Neuronal stem cell (in vitro differentiated cells): ENCODE measurements at regions not wholly inside any gene's neighbourhood (a gene's known extent, or its start where the extent isn't known, plus 50 kb on each side); places are given as distances from the start of the nearest gene placed in this dataset.

ENCODE experiments used
- DNase-seq: peaks from one replicate; pipeline ENCODE4 v3.0.0-alpha.2; 2013; ENCODE audit warnings: low spot score
- H2AFZ ChIP-seq: one replicate; pipeline ENCODE4 v1.6.1; 2013; ENCODE audit warnings: mild to moderate bottlenecking, low read length, inconsistent platforms
- H2AK5ac ChIP-seq: 2 replicates; pipeline ENCODE4 v1.6.1; 2013; ENCODE audit warnings: low read depth, mild to moderate bottlenecking, inconsistent platforms, low read length, moderate library complexity, mixed read lengths
- H2BK120ac ChIP-seq: 2 replicates; pipeline ENCODE4 v1.6.1; 2013; ENCODE audit warnings: low read depth, mild to moderate bottlenecking, inconsistent platforms, low read length, moderate library complexity, mixed read lengths
- H2BK12ac ChIP-seq: one replicate; pipeline ENCODE4 v1.6.1; 2013; ENCODE audit warnings: low read length, inconsistent platforms
- H2BK15ac ChIP-seq: 2 replicates; pipeline ENCODE4 v1.6.1; 2013; ENCODE audit warnings: mild to moderate bottlenecking, low read length, inconsistent platforms, mixed read lengths
- H2BK5ac ChIP-seq: one replicate; pipeline ENCODE4 v1.6.1; 2013; ENCODE audit warnings: inconsistent platforms, mild to moderate bottlenecking, low read length, moderate library complexity
- H3K14ac ChIP-seq: one replicate; pipeline ENCODE4 v1.6.1; 2013; ENCODE audit warnings: low read length, inconsistent platforms
- H3K18ac ChIP-seq: 2 replicates; pipeline ENCODE4 v1.6.1; 2013; ENCODE audit warnings: low read length, inconsistent platforms
- H3K23ac ChIP-seq: 2 replicates; pipeline ENCODE4 v1.6.1; 2013; ENCODE audit warnings: low read depth, mild to moderate bottlenecking, mixed read lengths, low read length, inconsistent platforms; ENCODE audit not compliant: poor library complexity
- H3K27ac ChIP-seq: replicated peaks from 3 replicates; pipeline ENCODE4 v1.5.1; 2013; ENCODE audit warnings: low read length, inconsistent platforms
- H3K27me3 ChIP-seq, 3 experiments: 2 replicates each; pipeline ENCODE4 v1.6.1; 2013; ENCODE audit warnings: low read length in 3 of 3, mild to moderate bottlenecking in 2 of 3, inconsistent platforms in 1 of 3, low read depth in 1 of 3, mixed read lengths in 1 of 3, moderate library complexity in 1 of 3; ENCODE audit not compliant: control insufficient read depth in 3 of 3, insufficient read depth in 3 of 3
- H3K36me3 ChIP-seq, 2 donors: replicated peaks in 1 of 2; 2 replicates each; pipeline ENCODE4 v1.6.1; 2013; ENCODE audit warnings: low read length in 2 of 2; ENCODE audit not compliant: control insufficient read depth in 2 of 2, insufficient read depth in 2 of 2
- H3K4ac ChIP-seq: 2 replicates; pipeline ENCODE4 v1.6.1; 2013; ENCODE audit warnings: inconsistent platforms, mild to moderate bottlenecking, low read length, moderate library complexity
- H3K4me1 ChIP-seq, 2 donors: 1 replicate in 1 of 2; 2 replicates in 1 of 2; pipeline ENCODE4 v1.6.1; 2013; ENCODE audit warnings: low read length in 2 of 2, low read depth in 1 of 2; ENCODE audit not compliant: control insufficient read depth in 2 of 2, insufficient read depth in 1 of 2
- H3K4me2 ChIP-seq: one replicate; pipeline ENCODE4 v1.6.1; 2013; ENCODE audit warnings: mild to moderate bottlenecking, low read length, inconsistent platforms; ENCODE audit not compliant: insufficient read depth, poor library complexity, severe bottlenecking
- H3K4me3 ChIP-seq, 2 donors: 2 replicates each; pipeline ENCODE4 v1.5.1; 2013; ENCODE audit warnings: low read length in 2 of 2, mild to moderate bottlenecking in 2 of 2, inconsistent platforms in 1 of 2, moderate library complexity in 1 of 2
- H3K79me1 ChIP-seq: one replicate; pipeline ENCODE4 v1.6.1; 2013; ENCODE audit warnings: low read depth, mild to moderate bottlenecking, inconsistent platforms, low read length, moderate library complexity
- H3K9ac ChIP-seq: one replicate; pipeline ENCODE4 v1.6.1; 2013; ENCODE audit warnings: mild to moderate bottlenecking, low read depth, low read length, inconsistent platforms; ENCODE audit not compliant: poor library complexity
- H3K9me3 ChIP-seq, 2 donors: replicated peaks in 1 of 2; 2 replicates each; pipeline versions ENCODE3 to v1.6.1; 2013; ENCODE audit warnings: low read length in 2 of 2, mild to moderate bottlenecking in 2 of 2, inconsistent platforms in 1 of 2, low read depth in 1 of 2, mixed read lengths in 1 of 2, moderate library complexity in 1 of 2; ENCODE audit not compliant: control insufficient read depth in 2 of 2, insufficient read depth in 1 of 2
- H4K8ac ChIP-seq: one replicate; pipeline ENCODE4 v1.6.1; 2013; ENCODE audit warnings: low read depth, mild to moderate bottlenecking, inconsistent platforms, low read length, moderate library complexity
- H4K91ac ChIP-seq: one replicate; pipeline ENCODE4 v1.6.1; 2013; ENCODE audit warnings: low read length, low read depth, mild to moderate bottlenecking, inconsistent platforms; ENCODE audit not compliant: poor library complexity
- WGBS, 2 donors: extraction: QIAGEN DNeasy Blood & Tissue Kit; methylation state at CpG; one replicate each; pipeline ENCODE4 v1.1.7; 2013; ENCODE audit warnings: missing lambda C conversion rate in 2 of 2, mixed read lengths in 1 of 2; ENCODE audit not compliant: insufficient read length in 2 of 2, insufficient replicate concordance in 1 of 2; ENCODE audit errors: extremely low coverage in 2 of 2; 5-methylcytosine and 5-hydroxymethylcytosine counted together

DNA sequence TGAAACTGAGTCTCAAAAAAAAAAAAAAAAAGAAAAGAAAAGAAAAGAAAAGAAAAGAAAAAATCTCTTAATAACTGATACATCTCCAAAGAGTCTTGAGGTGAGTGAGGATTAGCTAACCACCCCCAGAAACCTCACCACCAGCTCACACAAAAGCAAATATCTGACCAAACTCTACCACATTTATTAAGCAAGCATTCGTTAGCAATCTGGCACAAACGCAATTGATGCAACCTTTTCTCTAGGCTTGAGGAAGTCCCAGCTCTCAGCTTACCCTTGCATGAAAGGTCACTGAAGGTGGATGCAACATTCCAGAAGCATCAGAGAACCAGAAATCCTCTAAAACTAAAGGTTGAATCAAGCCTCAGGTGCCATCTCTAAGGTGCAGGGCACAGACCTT, 231.9 kb upstream of the BCOR start:
- H3K4me2 ChIP-seq: no peak overlapping the region

GRCh38 chrX:40327085-40327484, 229.3 kb upstream of the BCOR start:
- Histone ChIP-seq H3K14ac (no peak overlapping the region), H3K4me1 (no peaks in the 10 kb centered on the region), H2AFZ (no peak overlapping the region), H3K27me3 (no peaks in the 10 kb centered on the region), H3K79me1 (no peaks in the 10 kb centered on the region), H3K4me2 (no peak overlapping the region), H2AK5ac (no peak overlapping the region), H2BK12ac (no peak overlapping the region), H2BK120ac (no peak overlapping the region), H3K9ac (no peak overlapping the region), H4K91ac (no peak overlapping the region), H3K9me3 (no peaks in the 10 kb centered on the region), H2BK5ac (no peak overlapping the region), H3K23ac (no peak overlapping the region), H3K4me3 (no peak overlapping the region), H3K18ac (no peak overlapping the region), H3K27ac (no peak overlapping the region), H4K8ac (no peak overlapping the region), H3K4ac (no peak overlapping the region), H2BK15ac (no peak overlapping the region), H3K36me3 (no peaks in the 10 kb centered on the region)
- no peak for DNase-seq
- WGBS, 2 donors: no CpG with 5 or more reads among the region's 1 CpG

More for the DNA sequence above, 231.9 kb upstream of the BCOR start:
- Histone ChIP-seq H3K4ac (no peak overlapping the region), H2AFZ (no peak overlapping the region), H3K23ac (no peak overlapping the region), H3K4me1 (no peaks in the 10 kb centered on the region), H2BK5ac (no peak overlapping the region), H4K91ac (no peak overlapping the region), H3K27ac (no peak overlapping the region), H3K27me3 (no peaks in the 10 kb centered on the region), H2BK120ac (no peak overlapping the region), H3K18ac (no peak overlapping the region), H3K4me3 (no peak overlapping the region), H2AK5ac (no peak overlapping the region), H2BK15ac (no peak overlapping the region), H3K9ac (no peak overlapping the region), H3K36me3 (no peaks in the 10 kb centered on the region), H2BK12ac (no peak overlapping the region), H3K9me3 (no peaks in the 10 kb centered on the region), H4K8ac (no peak overlapping the region), H3K14ac (no peak overlapping the region), H3K79me1 (no peaks in the 10 kb centered on the region)
- no CpG with 5 or more reads among the region's 2 CpGs for WGBS, 2 donors
- DNase-seq: no peak

- Histone ChIP-seq H3K23ac (no peak overlapping the region), H3K4me2 (no peak overlapping the region), H2BK12ac (no peak overlapping the region), H3K79me1 (no peaks in the 10 kb centered on the region), H2AK5ac (no peak overlapping the region), H3K4ac (no peak overlapping the region), H3K27me3 (no peaks in the 10 kb centered on the region), H3K27ac (no peak overlapping the region), H3K4me1 (no peaks in the 10 kb centered on the region), H4K8ac (no peak overlapping the region), H4K91ac (no peak overlapping the region), H2BK120ac (no peak overlapping the region), H2BK15ac (no peak overlapping the region), H3K14ac (no peak overlapping the region), H3K9me3 (no peaks in the 10 kb centered on the region), H3K9ac (no peak overlapping the region), H3K18ac (no peak overlapping the region), H2BK5ac (no peak overlapping the region), H3K4me3 (no peak overlapping the region), H3K36me3 (no peaks in the 10 kb centered on the region), H2AFZ (no peak overlapping the region)
- DNase-seq: no peak
- no CpG with 5 or more reads among the region's 8 CpGs for WGBS, 2 donors
Observed at GRCh38 chrX:40326186-40326965, 228.6 kb upstream of the BCOR start.

DNA sequence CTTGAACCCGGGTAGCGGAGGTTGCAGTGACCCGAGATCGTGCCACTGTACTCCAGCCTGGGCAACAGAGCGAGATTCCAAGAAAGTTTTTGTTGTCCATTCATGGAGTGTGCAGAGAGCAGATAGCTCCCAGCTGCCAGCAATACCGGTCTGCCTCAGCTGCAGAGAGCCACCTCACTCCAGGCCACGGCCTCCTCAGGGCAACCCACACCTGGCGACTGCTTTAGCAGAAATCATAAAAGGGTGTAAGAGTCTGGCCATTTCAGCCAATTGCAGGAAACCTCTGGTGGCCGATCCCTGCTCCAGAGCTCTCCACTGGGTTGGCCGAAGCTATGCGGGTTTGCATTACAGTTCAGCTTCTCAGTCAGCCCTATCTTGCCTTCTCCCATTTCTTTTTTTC, 227.4 kb upstream of the BCOR start:
- DNase-seq: no peak
- H2AFZ ChIP-seq: no peak overlapping the region
- no peak overlapping the region for H3K27ac ChIP-seq
- no peak overlapping the region for H3K4ac ChIP-seq
- no peaks in the 10 kb centered on the region for H3K79me1 ChIP-seq
- H3K27me3 ChIP-seq: no peaks in the 10 kb centered on the region
- no peak overlapping the region for H2BK12ac ChIP-seq
- H2BK15ac ChIP-seq: no peak overlapping the region
- no peak overlapping the region for H3K4me3 ChIP-seq
- H3K36me3 ChIP-seq: no peaks in the 10 kb centered on the region
- no peak overlapping the region for H3K4me2 ChIP-seq
- H2BK120ac ChIP-seq: no peak overlapping the region
- H3K9ac ChIP-seq: no peak overlapping the region
- H3K4me1 ChIP-seq: no peaks in the 10 kb centered on the region
- H2AK5ac ChIP-seq: no peak overlapping the region
- no peak overlapping the region for H4K91ac ChIP-seq
- H3K23ac ChIP-seq: no peak overlapping the region
- WGBS, 2 donors: no CpG with 5 or more reads among the region's 11 CpGs
- H2BK5ac ChIP-seq: no peak overlapping the region
- no peak overlapping the region for H3K18ac ChIP-seq
- no peak overlapping the region for H3K14ac ChIP-seq
- H3K9me3 ChIP-seq: no peaks in the 10 kb centered on the region
- no peak overlapping the region for H4K8ac ChIP-seq
